ENCODE measurements at regions not wholly inside any gene's neighbourhood (a gene's known extent, or its start where the extent isn't known, plus 50 kb on each side); places are given as distances from the start of the nearest gene placed in this dataset.

GRCh38 chrX:78429172-78429571 is 101.8 kb upstream of the CYSLTR1 start:
- TF ChIP-seq CTCF (IDR thresholded peaks at IDR 0.05) (no peak), ZFX (IDR thresholded peaks at IDR 0.05; ENCODE audit: borderline replicate concordance) (no peak)
